HG03095 (cell line): ENCODE measurements at regions not wholly inside any gene's neighbourhood (a gene's known extent, or its start where the extent isn't known, plus 50 kb on each side); places are given as distances from the start of the nearest gene placed in this dataset.

Source experiments
- ATAC-seq: cut with Tn5 transposase; IDR thresholded peaks from one replicate; pipeline ENCODE4 v1.9.1; 2021; ENCODE audit warnings: moderate library complexity; ENCODE audit not compliant: unreplicated experiment

DNA sequence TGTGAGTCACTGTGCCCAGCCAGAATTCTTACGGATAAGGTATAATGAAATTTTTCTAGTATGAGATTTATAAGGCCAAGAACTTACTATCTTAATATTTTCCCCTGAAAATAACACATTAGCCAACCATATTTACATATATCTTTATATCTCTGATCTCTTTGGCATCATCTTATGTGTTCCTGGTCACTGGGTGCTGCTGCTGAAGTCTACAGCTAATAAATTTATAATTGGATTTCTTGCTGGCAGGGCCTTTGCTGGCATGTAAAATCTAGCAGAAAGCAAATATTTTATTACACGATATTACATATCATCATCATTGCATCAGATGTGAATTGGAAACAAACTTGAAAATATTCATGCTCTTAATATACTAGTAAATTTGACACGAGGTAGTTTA is 590.7 kb downstream of the ANXA1 start:
- no peak for ATAC-seq

DNA sequence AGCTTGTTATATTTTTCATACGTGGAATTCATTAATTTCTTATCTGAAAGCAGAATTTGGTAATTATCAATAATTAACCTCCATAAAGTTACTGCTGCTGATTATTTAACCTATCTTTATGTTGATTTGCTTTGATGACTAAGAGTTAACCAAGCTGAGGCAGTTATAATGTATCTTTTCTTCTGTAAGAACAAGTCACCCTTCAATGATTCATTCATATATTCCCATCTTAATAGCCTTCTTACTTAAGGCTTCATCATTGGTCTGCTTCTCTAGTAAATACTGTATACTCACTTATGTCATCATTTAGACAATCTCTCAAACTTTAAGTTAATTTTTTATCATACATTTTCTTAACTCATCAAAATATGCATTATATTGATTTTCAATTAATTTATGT is 592.2 kb downstream of the ANXA1 start:
- no peak for ATAC-seq

DNA sequence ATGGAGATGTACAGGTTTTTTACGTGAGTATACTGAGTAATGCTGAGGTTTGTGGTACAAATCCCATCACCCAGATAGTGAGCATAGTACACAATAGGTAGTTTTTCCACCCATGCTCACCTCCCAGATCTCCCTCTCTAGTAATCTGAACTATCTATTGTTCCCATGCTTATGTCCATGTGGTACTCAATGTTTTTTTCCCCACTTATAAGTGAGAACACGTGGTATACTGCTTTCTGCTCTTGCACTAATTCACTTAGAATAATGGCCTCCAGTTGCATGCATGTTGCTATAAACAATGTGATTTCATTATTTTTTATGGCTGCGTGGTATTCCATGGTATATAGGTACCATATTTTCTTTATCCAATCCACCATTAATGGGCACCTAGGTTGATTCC is 593.9 kb downstream of the ANXA1 start:
- ATAC-seq: no peak

DNA sequence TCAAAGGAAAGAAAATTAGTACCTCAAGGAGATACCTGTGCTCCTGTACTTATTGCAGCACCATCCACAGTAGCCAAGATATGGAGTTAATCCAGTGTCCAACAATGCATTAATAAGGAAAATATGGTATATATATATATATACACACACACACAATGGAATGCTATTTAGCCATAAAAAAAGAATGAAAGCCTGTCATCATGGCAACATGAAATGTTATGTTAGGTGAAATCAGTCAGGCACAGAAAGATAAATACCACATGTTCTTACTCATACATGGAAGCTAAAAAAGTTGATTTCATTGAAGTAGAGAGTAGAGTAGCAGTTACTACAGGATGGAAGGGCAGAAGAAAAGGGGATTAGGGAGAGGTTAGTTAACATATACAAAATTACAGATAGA is 601.5 kb downstream of the ANXA1 start:
- ATAC-seq: no peak

DNA sequence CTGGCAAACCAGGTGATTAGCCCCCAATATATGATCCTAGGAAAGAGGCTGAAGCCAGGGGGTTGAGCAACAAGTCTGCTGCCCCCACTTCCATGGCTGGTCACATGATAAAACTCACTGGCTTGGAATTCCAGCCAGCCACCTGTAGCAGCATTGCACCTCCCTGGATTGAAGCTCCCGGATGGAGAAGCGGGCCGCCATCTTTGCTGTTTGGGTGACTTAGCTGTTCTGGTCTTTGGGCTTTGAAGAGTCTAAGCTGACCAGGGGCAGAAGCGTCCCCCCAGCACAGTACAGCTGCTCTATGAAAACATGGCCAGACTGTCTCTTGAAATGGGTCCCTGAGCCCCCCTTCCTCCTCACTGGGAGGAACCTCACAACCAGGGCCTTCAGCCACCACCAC is 610.2 kb downstream of the ANXA1 start:
- ATAC-seq: no peak

DNA sequence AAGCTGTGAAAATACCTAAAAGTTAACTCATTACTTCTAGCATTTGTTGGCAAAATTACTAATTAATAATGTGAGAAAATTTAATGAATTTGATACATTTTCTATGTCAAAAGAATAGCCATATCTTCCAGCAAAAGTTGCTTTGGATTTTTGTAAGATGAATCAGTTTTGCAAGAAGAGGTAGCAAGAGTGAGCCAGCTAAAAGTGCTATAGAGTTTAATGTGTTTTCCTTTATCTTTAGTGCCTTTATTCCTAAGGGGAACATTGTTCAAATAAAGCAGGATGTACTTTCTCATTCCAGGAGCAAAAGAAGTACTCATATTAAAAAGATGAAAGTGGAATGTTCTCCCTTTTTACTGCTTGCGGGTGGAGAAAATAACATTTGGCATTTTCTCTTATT is 622.2 kb downstream of the ANXA1 start:
- ATAC-seq: no peak

DNA sequence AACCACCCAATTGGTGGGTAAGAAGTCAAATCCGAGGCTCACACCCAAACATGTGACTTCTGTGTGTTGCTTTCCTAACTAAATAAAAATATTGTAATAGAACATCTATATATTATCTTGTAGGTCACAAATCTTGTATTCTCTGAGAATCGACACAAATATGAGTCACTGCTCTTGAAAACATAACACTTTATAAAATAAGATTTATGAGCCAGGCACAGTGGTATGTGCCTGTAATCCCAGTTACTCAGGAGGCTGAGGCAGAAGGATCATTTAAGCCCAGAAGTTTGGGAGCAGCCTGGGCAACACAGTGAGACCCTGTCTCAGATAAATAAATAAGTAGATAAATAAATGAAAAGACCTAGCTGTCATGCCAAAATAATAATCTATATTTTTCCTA is 624.1 kb downstream of the ANXA1 start:
- ATAC-seq: no peak

DNA sequence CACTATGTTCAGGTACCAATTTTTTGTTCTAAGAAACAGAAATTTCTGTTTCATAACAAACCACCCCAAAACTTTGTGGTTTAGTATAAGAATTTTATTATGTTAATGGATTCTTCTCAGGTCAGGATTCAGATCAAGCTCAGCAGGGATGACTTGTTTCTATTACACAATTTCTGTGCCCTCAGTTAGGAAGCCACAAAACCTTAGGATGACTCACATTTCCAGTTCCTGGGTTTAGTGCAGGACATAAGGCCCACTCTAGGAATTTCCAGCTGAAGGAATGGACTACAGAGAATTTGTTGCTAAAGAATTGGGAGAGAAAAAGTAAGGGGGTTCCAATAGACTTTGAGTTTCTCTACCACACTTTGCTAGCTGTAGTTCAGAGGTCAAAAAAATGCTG is 629.3 kb downstream of the ANXA1 start:
- no peak for ATAC-seq

DNA sequence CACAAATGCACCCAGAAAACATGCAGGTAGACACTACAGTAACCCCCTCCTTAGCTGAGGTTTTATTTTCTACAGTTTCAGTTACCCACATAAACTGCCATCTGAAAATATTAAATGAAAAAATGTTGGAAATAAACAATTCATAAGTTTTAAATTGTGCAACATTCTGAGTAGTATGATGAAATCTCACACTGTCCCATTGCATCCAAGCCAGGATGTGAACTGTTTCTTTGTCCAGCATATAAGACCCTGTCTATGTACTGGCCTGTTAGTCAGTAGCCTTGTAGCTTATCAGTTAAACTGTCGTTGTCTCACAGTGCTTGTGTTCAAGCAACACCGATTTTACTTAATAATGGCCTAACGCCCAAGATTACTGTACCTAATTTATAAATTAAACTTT is 630.5 kb downstream of the ANXA1 start:
- ATAC-seq: no peak

DNA sequence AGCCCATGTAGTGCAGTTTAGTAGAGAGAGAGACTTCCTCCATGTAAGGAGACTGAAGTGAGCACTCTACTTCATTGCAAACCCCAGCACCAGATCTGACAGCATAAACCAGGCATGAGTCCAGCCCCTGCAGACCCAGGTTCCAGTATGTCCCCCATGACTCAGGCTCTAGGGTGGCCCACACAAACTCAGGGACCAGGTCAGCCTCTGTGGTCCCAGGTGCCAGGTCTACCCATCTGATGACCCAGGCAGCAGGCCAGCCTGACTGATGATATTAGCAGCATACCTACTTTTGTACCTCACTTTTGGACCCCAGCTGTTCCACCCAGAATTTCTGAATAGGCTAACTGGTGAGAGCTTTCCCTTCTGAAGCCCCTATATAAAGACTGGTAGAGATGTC is 647.8 kb downstream of the ANXA1 start:
- ATAC-seq: no peak

DNA sequence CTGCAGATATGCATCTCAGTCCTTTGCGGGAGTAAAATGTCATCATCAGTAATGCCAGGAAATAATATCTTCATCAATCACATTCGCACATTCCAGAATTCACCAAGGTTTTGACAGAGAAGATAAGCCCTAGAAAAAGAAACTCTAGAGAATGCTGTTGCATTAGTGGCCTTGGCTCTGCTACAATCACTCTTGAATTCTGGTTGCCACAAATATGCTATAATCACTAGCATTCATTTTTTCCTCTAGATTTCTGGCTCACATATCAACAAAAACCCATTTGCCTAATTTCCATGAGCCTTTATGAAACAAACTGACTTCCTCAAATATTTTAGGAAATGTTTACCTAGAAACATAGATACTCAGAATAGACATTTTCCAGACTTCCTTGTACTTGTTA is 653.4 kb downstream of the ANXA1 start:
- no peak for ATAC-seq

DNA sequence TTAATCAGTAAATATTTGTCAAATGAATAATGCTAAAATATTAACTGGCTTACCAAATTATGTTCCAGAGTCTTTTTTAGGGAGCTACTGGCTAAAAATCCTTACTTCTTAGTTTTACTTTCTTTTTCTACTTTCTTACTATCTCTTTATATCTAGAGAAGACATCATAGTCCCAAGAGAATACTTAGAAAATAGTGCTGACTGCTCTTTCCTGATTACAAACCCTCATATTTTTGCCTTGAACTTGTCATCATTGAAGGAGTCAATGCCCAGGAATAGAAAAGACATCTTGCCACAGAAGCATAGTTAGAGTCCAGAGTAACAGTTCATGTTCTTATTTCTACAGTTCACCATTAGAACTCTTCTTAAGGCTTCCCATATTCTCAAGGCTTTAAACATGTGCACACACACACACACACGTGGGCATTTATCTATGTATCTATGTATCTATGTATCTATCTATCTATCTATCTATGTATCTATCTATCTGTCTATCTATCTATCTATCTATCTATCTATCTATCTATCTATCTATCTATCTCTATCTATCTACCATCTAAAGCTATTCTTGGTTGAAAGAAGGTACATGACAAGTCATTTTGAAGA is 654.3 kb downstream of the ANXA1 start:
- ATAC-seq: no peak

DNA sequence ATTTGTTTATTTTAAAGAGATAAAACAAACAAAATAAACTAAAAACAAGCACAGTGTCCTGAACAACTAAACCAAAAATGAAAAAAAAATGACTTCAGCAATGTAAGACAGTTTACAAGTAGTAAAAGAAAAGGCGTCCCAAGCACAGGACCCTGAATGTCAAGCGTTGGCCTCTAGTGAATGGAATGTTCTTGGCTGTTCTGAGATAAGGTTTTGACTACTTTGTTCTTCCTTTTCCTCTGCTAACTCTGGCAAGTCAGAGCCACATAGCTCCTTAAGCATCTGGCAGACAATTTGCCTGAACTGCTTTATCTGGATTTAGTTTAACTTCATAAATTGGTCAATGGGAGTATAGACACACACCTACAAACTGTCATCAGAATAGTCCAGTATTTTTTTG is 655.2 kb downstream of the ANXA1 start:
- ATAC-seq: no peak

DNA sequence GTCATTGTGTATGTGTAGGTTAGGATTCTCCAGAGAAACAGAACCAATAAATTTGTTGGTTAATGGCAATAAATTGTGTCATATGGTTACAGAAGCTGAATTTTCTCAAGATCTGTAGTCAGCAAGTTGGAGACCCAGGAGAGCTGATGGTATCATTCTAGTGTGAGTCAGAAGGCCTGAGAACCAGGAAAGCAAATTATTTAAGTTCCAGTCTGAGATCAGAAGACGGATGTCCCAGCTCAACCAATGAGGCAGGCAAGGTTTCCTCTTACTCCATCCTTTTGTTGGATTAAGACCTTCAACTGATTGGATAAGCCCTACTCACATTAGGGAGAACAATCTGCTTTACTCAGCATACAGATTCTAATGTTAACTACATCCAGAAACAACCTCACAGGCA is 656.3 kb downstream of the ANXA1 start:
- no peak for ATAC-seq

DNA sequence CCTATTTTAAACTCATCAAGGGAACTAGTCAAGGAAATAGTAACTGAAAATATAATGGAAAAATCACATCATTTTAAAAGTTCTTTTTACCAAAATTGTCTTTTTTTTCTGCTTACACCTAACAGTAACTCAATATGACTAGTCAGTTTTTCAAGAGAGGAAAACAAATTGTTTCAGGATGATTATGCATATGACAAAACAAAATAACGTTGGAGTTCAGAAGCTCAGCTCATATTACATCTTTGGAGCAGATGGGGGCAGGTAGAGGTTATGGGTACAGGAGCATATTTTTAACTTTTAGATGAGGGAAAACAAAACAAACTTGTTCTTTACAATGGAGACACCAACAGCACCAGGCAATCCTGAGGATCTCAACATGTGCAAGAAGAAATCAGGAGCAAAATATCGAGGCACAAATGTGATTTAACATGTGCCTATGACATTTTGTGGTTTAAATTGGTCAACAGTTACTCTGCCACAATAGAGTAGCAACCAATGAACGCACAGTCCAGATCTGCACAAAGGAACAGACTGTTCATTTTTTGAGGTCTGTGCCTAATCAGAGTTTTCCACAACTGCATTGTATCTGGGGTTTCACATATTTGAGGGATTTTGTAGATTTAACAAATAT is 659.0 kb downstream of the ANXA1 start:
- no peak for ATAC-seq

DNA sequence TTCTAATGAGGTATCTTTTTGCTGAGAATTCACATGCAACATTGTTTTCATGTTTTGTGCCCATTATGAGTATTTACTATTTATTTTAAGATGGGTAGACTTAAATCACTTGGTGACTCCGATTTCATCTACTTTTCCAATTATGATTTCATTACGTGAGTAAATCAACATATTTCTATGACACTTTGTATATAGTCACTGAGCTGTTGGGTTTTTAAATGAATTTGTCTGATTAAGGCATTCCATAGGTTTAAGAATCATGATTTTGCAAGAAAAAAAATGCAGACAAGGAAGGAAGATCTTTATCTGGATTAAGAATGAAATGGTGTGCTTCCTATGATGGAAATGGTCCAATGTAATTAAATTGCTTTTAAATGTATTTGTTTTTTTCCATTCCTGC is 661.9 kb downstream of the ANXA1 start:
- ATAC-seq: no peak

DNA sequence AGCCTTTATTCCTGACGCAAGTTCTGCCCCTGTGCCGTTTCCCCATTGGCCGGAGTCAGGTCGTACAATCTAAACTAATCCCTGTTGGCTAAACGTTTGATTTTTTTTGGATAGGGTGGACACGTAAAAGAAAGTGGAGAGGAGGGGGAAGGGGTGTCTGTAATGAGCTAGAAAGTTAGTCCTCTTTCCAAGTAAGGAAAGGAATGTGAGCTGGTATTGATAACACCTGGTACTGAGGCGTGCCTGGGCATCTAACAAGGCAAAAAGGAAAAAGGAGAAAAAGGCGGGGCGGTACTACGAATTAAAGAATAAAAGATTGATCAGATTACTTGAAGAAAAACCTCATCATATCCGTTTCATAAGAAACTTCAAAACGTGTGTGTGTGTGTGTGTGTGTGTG is 665.2 kb downstream of the ANXA1 start:
- ATAC-seq: no peak

DNA sequence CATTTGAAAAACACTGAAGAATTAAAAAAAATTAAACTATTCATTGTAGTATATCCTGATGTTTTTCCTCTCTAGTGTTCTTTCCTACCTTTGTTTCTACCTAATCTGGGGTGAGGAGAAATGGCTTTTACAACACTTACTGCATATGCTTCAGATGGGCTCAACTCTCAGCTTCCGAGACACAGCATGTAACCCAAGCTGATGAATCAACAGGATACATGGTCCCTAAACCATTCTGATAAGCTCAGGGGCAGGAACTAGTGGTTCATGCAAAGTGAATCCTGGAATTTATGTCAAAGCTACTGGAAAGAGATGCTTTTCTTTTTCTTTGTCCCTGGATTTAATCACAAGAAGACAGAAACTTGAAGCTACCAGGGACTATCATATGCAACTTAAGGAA is 672.5 kb upstream of the RORB start:
- ATAC-seq: no peak

DNA sequence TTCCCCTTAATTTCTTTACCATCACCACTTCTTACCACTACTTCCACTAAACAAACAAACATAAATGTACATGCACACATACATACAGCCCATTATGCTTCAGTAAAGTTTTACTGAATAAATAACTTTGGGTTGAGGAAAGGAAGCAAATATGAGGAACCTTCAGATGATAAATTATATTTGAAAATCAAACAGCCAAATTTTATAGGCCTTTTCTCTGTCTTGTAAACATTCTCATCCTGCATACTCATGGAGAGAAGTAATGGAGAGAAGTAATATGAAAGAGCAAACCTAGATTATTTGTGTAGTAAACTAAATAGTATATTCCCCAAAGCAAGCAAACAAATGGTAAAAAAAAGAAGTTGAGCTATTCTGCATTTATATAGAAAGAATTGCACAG is 658.3 kb upstream of the RORB start:
- ATAC-seq: no peak

DNA sequence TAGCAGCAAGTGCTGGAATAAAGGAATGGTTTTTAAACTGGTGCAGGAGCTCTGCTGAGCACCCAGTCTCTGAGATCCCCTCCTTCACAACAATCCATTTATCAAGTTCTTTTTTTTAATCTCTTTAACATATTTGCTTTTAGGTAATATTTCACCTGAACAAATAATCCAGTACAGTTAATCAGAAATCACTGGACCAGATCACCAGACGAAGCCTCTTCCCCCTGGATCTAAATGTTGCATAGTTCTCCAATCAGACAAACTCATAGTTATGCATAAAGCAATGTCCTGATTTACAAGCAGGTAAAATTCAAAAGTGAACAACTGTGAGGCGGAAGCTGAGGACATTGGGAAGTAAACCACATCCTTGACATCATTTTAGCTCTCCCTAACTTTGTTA is 657.7 kb upstream of the RORB start:
- no peak for ATAC-seq

DNA sequence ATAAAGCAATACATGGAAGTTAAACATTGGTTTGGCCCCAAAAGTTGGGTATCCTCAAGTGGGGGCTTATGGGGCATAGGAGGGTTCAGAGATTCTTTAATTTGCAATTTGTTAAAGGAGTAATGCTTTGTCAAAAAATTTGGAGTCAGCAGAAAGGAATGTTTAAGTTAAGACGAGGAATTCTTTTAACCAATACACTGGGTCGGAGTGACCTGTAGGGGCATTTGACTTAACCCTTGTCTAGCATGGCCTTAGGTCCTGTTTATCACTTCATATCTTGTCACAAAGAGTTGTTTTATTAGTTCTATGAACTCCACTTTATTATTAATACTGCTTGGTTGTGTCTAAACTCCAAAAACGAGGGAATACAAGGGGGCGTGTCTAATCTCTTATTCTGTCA is 656.1 kb upstream of the RORB start:
- ATAC-seq: no peak

DNA sequence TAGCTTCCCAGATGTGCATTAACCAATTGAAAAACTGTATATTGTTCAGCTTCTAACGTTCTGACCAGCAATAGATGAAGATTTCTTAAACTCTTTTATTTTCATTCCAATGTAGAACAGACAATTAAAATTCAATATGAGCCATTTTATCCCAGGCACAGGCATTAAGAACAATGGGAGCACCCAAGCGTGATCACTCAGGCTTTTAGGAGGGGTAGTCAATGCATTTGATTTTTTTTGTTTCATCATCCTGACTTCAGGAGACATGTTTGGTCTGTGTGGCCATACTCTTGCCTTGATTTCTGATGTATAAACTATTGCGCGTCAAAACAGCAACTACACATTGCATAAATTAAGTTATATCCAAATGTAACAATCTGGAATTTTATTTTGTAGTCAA is 653.0 kb upstream of the RORB start:
- ATAC-seq: no peak

DNA sequence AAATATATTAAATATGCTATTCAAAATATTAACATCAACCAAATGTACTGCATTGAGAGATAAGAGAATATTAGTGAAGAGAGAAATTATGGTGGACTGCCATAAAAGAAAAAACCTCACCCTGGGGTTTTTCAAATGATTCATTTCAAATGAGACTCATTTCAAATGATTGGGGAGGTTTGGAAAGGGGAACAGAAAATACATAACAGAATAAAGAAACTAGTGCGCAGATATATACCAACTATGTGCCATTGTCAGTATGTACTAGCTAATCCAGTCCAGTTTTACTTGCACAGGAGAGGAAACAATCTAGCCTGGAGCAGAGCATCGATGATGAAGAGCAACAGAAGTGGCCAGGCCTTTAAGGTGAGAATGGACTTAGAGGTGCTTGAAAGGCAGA is 651.6 kb upstream of the RORB start:
- ATAC-seq: peak; percentile 65
